ENCODE measurements at regions not wholly inside any gene's neighbourhood (a gene's known extent, or its start where the extent isn't known, plus 50 kb on each side); places are given as distances from the start of the nearest gene placed in this dataset.

DNA sequence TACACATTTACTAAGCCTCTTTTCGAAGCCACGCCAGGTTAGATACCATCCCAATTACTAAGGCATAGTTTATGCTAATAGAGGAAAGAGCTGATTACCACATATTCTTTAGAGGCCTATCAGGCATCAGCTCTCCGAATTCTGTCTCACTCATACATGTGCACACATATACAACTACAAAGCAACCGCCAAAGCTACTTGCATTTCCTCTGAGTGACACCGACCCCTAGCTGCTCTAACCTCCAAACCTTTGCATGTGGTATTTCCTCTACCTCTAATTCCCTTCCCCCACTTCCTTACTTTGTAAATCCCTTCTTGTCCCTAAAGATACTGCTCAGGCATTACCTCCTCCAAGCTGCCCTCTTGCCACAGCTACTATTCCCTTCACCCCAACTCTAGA is 107.2 kb downstream of the DUSP6 start:
- H3K4me3 ChIP-seq (replicated peaks in 1 of 3; ENCODE audit: low read depth in 2 of 3, low read length in 3 of 3) = peak overlapping the region in 1 of 3 experiments; percentile 45
- Mint-ChIP-seq H3K9me3 (peaks cover 0 to 3% (median 0%) of the 10 kb centered on the region in 7 donors), H3K27me3 (ENCODE audit: low read depth in 3 of 3) (no peaks in the 10 kb centered on the region), H3K36me3 (peaks cover 4 to 8% of the 10 kb centered on the region in 2 donors), H3K4me1 (peaks cover 41% of the 10 kb centered on the region), H3K27ac (peak overlapping the region; percentile 86 to 95 (median 91)), H3K4me3 (peak overlapping the region; percentile 32 to 43)
- TF ChIP-seq, protein P1, sequence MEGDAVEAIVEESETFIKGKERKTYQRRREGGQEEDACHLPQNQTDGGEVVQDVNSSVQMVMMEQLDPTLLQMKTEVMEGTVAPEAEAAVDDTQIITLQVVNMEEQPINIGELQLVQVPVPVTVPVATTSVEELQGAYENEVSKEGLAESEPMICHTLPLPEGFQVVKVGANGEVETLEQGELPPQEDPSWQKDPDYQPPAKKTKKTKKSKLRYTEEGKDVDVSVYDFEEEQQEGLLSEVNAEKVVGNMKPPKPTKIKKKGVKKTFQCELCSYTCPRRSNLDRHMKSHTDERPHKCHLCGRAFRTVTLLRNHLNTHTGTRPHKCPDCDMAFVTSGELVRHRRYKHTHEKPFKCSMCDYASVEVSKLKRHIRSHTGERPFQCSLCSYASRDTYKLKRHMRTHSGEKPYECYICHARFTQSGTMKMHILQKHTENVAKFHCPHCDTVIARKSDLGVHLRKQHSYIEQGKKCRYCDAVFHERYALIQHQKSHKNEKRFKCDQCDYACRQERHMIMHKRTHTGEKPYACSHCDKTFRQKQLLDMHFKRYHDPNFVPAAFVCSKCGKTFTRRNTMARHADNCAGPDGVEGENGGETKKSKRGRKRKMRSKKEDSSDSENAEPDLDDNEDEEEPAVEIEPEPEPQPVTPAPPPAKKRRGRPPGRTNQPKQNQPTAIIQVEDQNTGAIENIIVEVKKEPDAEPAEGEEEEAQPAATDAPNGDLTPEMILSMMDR (IDR thresholded peaks at IDR 0.05) = no peak
- H3K4me1 ChIP-seq (ENCODE audit: control insufficient read depth in 1 of 2, insufficient read depth in 2 of 2, low read length in 2 of 2) = peaks cover 33 to 34% of the 10 kb centered on the region in 2 donors
- DNase-seq = peak; percentile 66 to 82 (median 82)
- H3K36me3 ChIP-seq (replicated peaks in 1 of 2; ENCODE audit: control insufficient read depth in 1 of 2, insufficient read depth in 2 of 2, low read length in 2 of 2) = no peaks in the 10 kb centered on the region
- peak overlapping the region; percentile 45 for H3K9ac ChIP-seq (ENCODE audit: insufficient read depth, low read length, poor library complexity, severe bottlenecking)
- WGBS (ENCODE audit: insufficient coverage) = 0% methylated on average over 3 of the region's 5 CpGs
- intact Hi-C loops (cut with micrococcal nuclease) = loop anchor here in 1 of 2 donors (10.0 kb wide), 1 partner anchor 110 kb away; the partner anchor contains the start of gene DUSP6
- peak overlapping the region; percentile 19 to 93 for H3K27ac ChIP-seq (ENCODE audit: low read depth in 1 of 2, low read length in 2 of 2)
- H3K79me2 ChIP-seq (ENCODE audit: insufficient read depth, low read length) = no peaks in the 10 kb centered on the region
- H3K4me2 ChIP-seq (replicated peaks; ENCODE audit: extremely low read depth, low read length, poor library complexity, severe bottlenecking) = peak overlapping the region; percentile 45
- no peaks in the 10 kb centered on the region for H4K20me1 ChIP-seq (ENCODE audit: insufficient read depth, low read length)
- H3K9me3 ChIP-seq (replicated peaks in 1 of 2; ENCODE audit: control insufficient read depth in 1 of 2, insufficient read depth in 1 of 2, low read length in 2 of 2) = no peaks in the 10 kb centered on the region
- H3K27me3 ChIP-seq (ENCODE audit: control insufficient read depth in 2 of 2, insufficient read depth in 2 of 2, low read length in 2 of 2) = no peaks in the 10 kb centered on the region
- no peak overlapping the region for H2AFZ ChIP-seq (ENCODE audit: insufficient read depth, low read depth, low read length, poor library complexity, severe bottlenecking)

DNA sequence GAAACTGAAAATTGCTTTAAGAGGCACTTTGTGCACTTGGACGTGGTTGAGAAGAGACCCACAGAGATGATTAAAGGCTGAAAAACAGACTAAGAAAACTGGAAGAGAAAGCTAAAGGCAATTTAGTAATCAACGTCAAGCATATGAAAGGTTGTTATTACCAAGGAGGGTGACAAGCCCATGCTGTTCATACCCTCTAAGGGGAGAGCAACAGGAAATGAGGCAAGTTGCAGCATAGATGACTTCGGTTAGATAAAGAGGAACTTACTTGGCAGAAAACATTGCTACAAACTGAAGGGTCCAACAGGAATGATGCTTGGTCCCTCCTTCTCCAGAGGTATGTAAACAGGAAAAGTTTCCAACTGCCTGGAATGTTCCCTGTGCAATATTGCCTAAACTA is 107.8 kb downstream of the DUSP6 start:
- Histone ChIP-seq H3K79me2 (ENCODE audit: insufficient read depth, low read length) (no peaks in the 10 kb centered on the region), H3K36me3 (replicated peaks in 1 of 2; ENCODE audit: control insufficient read depth in 1 of 2, insufficient read depth in 2 of 2, low read length in 2 of 2) (no peaks in the 10 kb centered on the region), H3K4me1 (ENCODE audit: control insufficient read depth in 1 of 2, insufficient read depth in 2 of 2, low read length in 2 of 2) (peaks cover 32 to 33% of the 10 kb centered on the region in 2 donors), H3K4me3 (replicated peaks in 1 of 3; ENCODE audit: low read depth in 2 of 3, low read length in 3 of 3) (peak overlapping the region in 1 of 3 experiments; percentile 45), H3K4me2 (replicated peaks; ENCODE audit: extremely low read depth, low read length, poor library complexity, severe bottlenecking) (peak overlapping the region; percentile 45), H3K9me3 (replicated peaks in 1 of 2; ENCODE audit: control insufficient read depth in 1 of 2, insufficient read depth in 1 of 2, low read length in 2 of 2) (no peaks in the 10 kb centered on the region), H3K27ac (ENCODE audit: low read depth in 1 of 2, low read length in 2 of 2) (peak overlapping the region; percentile 14 to 93), H3K9ac (ENCODE audit: insufficient read depth, low read length, poor library complexity, severe bottlenecking) (peak overlapping the region; percentile 45), H3K27me3 (ENCODE audit: control insufficient read depth in 2 of 2, insufficient read depth in 2 of 2, low read length in 2 of 2) (no peaks in the 10 kb centered on the region), H2AFZ (ENCODE audit: insufficient read depth, low read depth, low read length, poor library complexity, severe bottlenecking) (no peak overlapping the region), H4K20me1 (ENCODE audit: insufficient read depth, low read length) (no peaks in the 10 kb centered on the region)
- DNase-seq = peak; percentile 84 to 95 (median 90)
- intact Hi-C loops (cut with micrococcal nuclease) = loop anchor here in 1 of 2 donors (5.0 to 10.0 kb wide), 2 partner anchors 82 to 110 kb away; partner anchors contain the start of gene DUSP6
- Mint-ChIP-seq H3K4me3 (peak overlapping the region; percentile 20 to 61), H3K4me1 (peaks cover 38% of the 10 kb centered on the region), H3K27me3 (ENCODE audit: low read depth in 3 of 3) (no peaks in the 10 kb centered on the region), H3K36me3 (peaks cover 4 to 8% of the 10 kb centered on the region in 2 donors), H3K9me3 (peaks cover 0 to 3% (median 0%) of the 10 kb centered on the region in 7 donors), H3K27ac (peak overlapping the region; percentile 86 to 95 (median 91))
- TF ChIP-seq, protein P1 (IDR thresholded peaks at IDR 0.05) = no peak
- 0% methylated on average over 1 of the region's 3 CpGs for WGBS (ENCODE audit: insufficient coverage)

Measured in CD14-positive monocyte (primary cell).